Loucy (cell line): ENCODE measurements at regions not wholly inside any gene's neighbourhood (a gene's known extent, or its start where the extent isn't known, plus 50 kb on each side); places are given as distances from the start of the nearest gene placed in this dataset.

Experiments
- EZH2phosphoT487 ChIP-seq: fragments of 200-600 bp; IDR thresholded peaks from 2 replicates; pipeline ENCODE4 v1.6.1; 2018; ENCODE audit warnings: antibody characterized with exemption, mild to moderate bottlenecking, moderate library complexity, borderline replicate concordance
- TF ChIP-seq, protein P1 (sequence below): fragments of 200-600 bp; sonication (generic); conservative IDR thresholded peaks from 2 replicates; pipeline ENCODE4 v1.5.1; 2014; ENCODE audit warnings: mild to moderate bottlenecking, antibody characterized with exemption, low read length

- TF ChIP-seq, protein P1, sequence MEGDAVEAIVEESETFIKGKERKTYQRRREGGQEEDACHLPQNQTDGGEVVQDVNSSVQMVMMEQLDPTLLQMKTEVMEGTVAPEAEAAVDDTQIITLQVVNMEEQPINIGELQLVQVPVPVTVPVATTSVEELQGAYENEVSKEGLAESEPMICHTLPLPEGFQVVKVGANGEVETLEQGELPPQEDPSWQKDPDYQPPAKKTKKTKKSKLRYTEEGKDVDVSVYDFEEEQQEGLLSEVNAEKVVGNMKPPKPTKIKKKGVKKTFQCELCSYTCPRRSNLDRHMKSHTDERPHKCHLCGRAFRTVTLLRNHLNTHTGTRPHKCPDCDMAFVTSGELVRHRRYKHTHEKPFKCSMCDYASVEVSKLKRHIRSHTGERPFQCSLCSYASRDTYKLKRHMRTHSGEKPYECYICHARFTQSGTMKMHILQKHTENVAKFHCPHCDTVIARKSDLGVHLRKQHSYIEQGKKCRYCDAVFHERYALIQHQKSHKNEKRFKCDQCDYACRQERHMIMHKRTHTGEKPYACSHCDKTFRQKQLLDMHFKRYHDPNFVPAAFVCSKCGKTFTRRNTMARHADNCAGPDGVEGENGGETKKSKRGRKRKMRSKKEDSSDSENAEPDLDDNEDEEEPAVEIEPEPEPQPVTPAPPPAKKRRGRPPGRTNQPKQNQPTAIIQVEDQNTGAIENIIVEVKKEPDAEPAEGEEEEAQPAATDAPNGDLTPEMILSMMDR: no peak
- no peak for TF ChIP-seq EZH2phosphoT487
Observed at GRCh38 chr6:9985481-9985880, 429.4 kb downstream of the TFAP2A start.
